OCI-LY1 (cell line): ENCODE measurements at regions not wholly inside any gene's neighbourhood (a gene's known extent, or its start where the extent isn't known, plus 50 kb on each side); places are given as distances from the start of the nearest gene placed in this dataset.

Experiments
- H2AFZ ChIP-seq: fragments of 200-600 bp; sonication (generic), shearing (Covaris generic); 2 replicates; pipeline ENCODE4 v1.6.0; 2014; ENCODE audit warnings: antibody characterized with exemption, mild to moderate bottlenecking, low read length
- H3F3A ChIP-seq: fragments of 200-600 bp; sonication (generic), shearing (Covaris generic); 2 replicates; pipeline ENCODE4 v1.6.0; 2014; ENCODE audit warnings: mild to moderate bottlenecking, antibody characterized with exemption, low read length, moderate library complexity; ENCODE audit not compliant: insufficient read depth
- H3K27ac ChIP-seq: fragments of 200-600 bp; sonication (generic); 2 replicates; pipeline ENCODE4 v1.5.1; 2014; ENCODE audit warnings: low read length, mixed run types, mild to moderate bottlenecking, low read depth; ENCODE audit not compliant: poor library complexity, severe bottlenecking
- H3K27me3 ChIP-seq: fragments of 200-600 bp; sonication (generic); 2 replicates; pipeline ENCODE4 v1.6.0; 2014; ENCODE audit warnings: antibody characterized with exemption, mild to moderate bottlenecking, low read length, moderate library complexity; ENCODE audit not compliant: insufficient read depth
- H3K36me3 ChIP-seq: fragments of 200-600 bp; sonication (generic); 2 replicates; pipeline ENCODE4 v1.6.1; 2014; ENCODE audit warnings: mild to moderate bottlenecking, antibody characterized with exemption, low read length, moderate library complexity, mixed read lengths; ENCODE audit not compliant: insufficient read depth
- H3K4me1 ChIP-seq: fragments of 200-600 bp; sonication (generic); 2 replicates; pipeline ENCODE4 v1.5.1; 2014; ENCODE audit warnings: mild to moderate bottlenecking, low read length, moderate library complexity; ENCODE audit not compliant: insufficient read depth, severe bottlenecking
- H3K4me2 ChIP-seq: fragments of 200-600 bp; sonication (generic), shearing (Covaris generic); 2 replicates; pipeline ENCODE4 v1.6.1; 2014; ENCODE audit warnings: low read length
- H3K4me3 ChIP-seq: fragments of 200-600 bp; sonication (generic); 2 replicates; pipeline ENCODE4 v1.5.1; 2014; ENCODE audit warnings: low read length, low read depth, mild to moderate bottlenecking, mixed read lengths; ENCODE audit not compliant: poor library complexity, severe bottlenecking
- H3K79me2 ChIP-seq: fragments of 200-600 bp; shearing (Covaris generic); 2 replicates; pipeline ENCODE4 v1.6.1; 2016; ENCODE audit warnings: mixed run types, low read length, mixed read lengths; ENCODE audit not compliant: insufficient read depth
- H3K9ac ChIP-seq: fragments of 200-600 bp; sonication (generic), shearing (Covaris generic); 2 replicates; pipeline ENCODE4 v1.6.1; 2014; ENCODE audit warnings: mild to moderate bottlenecking, low read length, mixed read lengths
- H3K9me2 ChIP-seq: fragments of 200-600 bp; sonication (generic), shearing (Covaris generic); 2 replicates; pipeline ENCODE4 v1.6.1; 2014; ENCODE audit warnings: low read depth, mild to moderate bottlenecking, low read length, mixed read lengths
- H3K9me3 ChIP-seq: fragments of 200-600 bp; shearing (Covaris generic); 2 replicates; pipeline ENCODE4 v1.6.1; 2014; ENCODE audit warnings: low read length, mixed read lengths
- H4K20me1 ChIP-seq: fragments of 200-600 bp; sonication (generic), shearing (Covaris generic); 2 replicates; pipeline ENCODE4 v1.6.0; 2016; ENCODE audit warnings: mild to moderate bottlenecking, low read length; ENCODE audit not compliant: insufficient read depth
- CTCF ChIP-seq: fragments of 200-600 bp; sonication (generic), shearing (Covaris generic); IDR thresholded peaks from 2 replicates; pipeline ENCODE4 v1.5.1; 2017; ENCODE audit warnings: mild to moderate bottlenecking, antibody characterized with exemption, low read length, moderate library complexity, mixed read lengths
- EZH2 ChIP-seq: fragments of 200-600 bp; sonication (generic), shearing (Covaris generic); IDR thresholded peaks from 2 replicates; pipeline ENCODE4 v1.8.0; 2017; ENCODE audit warnings: borderline replicate concordance, mixed run types, mild to moderate bottlenecking, antibody characterized with exemption, low read length, moderate library complexity, mixed read lengths

- H4K20me1 ChIP-seq, result no peaks in the 10 kb centered on the region
- TF ChIP-seq EZH2, result no peak
- TF ChIP-seq CTCF, result no peak
- no peaks in the 10 kb centered on the region for H3K36me3 ChIP-seq
- H3K9ac ChIP-seq, result no peak overlapping the region
- H3K4me1 ChIP-seq, result no peaks in the 10 kb centered on the region
- no peaks in the 10 kb centered on the region for H3F3A ChIP-seq
- H3K9me3 ChIP-seq, result no peaks in the 10 kb centered on the region
- H3K4me2 ChIP-seq, result no peak overlapping the region
- H3K9me2 ChIP-seq, result no peaks in the 10 kb centered on the region
- H2AFZ ChIP-seq, result no peak overlapping the region
- H3K27ac ChIP-seq, result no peak overlapping the region
- H3K27me3 ChIP-seq, result no peaks in the 10 kb centered on the region
- H3K4me3 ChIP-seq, result no peak overlapping the region
- no peaks in the 10 kb centered on the region for H3K79me2 ChIP-seq
Measured at GRCh38 chr10:43708262-43708661, 59.6 kb upstream of the ZNF32 start.

GRCh38 chr10:43707770-43708169 is 59.1 kb upstream of the ZNF32 start:
- Histone ChIP-seq H3K36me3 (no peaks in the 10 kb centered on the region), H3K9me2 (no peaks in the 10 kb centered on the region), H3K4me2 (no peak overlapping the region), H3K4me1 (no peaks in the 10 kb centered on the region), H3K27me3 (no peaks in the 10 kb centered on the region), H3K4me3 (no peak overlapping the region), H3K27ac (no peak overlapping the region), H3K9ac (no peak overlapping the region), H3F3A (no peaks in the 10 kb centered on the region), H3K9me3 (no peaks in the 10 kb centered on the region), H4K20me1 (no peaks in the 10 kb centered on the region), H2AFZ (no peak overlapping the region), H3K79me2 (no peaks in the 10 kb centered on the region)
- TF ChIP-seq EZH2, result no peak
- no peak for TF ChIP-seq CTCF

GRCh38 chr10:43706166-43706565 is 57.5 kb upstream of the ZNF32 start:
- TF ChIP-seq CTCF, result no peak
- no peak for TF ChIP-seq EZH2
- no peaks in the 10 kb centered on the region for H3K27me3 ChIP-seq
- no peak overlapping the region for H2AFZ ChIP-seq
- no peaks in the 10 kb centered on the region for H3K36me3 ChIP-seq
- no peak overlapping the region for H3K4me3 ChIP-seq
- H3K9me2 ChIP-seq, result no peaks in the 10 kb centered on the region
- H3F3A ChIP-seq, result no peaks in the 10 kb centered on the region
- no peaks in the 10 kb centered on the region for H3K9me3 ChIP-seq
- H3K27ac ChIP-seq, result no peak overlapping the region
- no peaks in the 10 kb centered on the region for H3K79me2 ChIP-seq
- H3K4me2 ChIP-seq, result no peak overlapping the region
- H3K9ac ChIP-seq, result no peak overlapping the region
- H4K20me1 ChIP-seq, result no peaks in the 10 kb centered on the region
- H3K4me1 ChIP-seq, result no peaks in the 10 kb centered on the region
